K562 (cell line): ENCODE measurements at regions not wholly inside any gene's neighbourhood (a gene's known extent, or its start where the extent isn't known, plus 50 kb on each side); places are given as distances from the start of the nearest gene placed in this dataset.

Experiments
- ASH1L ChIP-seq: fragments of 450-650 bp; IDR thresholded peaks from 2 replicates; pipeline ENCODE4 v1.6.1; 2018; ENCODE audit warnings: borderline replicate concordance, mild to moderate bottlenecking, low read depth; ENCODE audit not compliant: partially characterized antibody
- BACH1 ChIP-seq: fragments of 200-800 bp; sonication (Bioruptor generic); IDR thresholded peaks from 2 replicates; pipeline ENCODE4 v1.6.1; 2016; ENCODE audit warnings: missing genetic modification characterization, missing compliant biosample characterization
- CBX1 ChIP-seq: sonication (generic); IDR thresholded peaks from 2 replicates; pipeline ENCODE4 v1.6.1; 2016; ENCODE audit warnings: antibody characterized with exemption, low read depth, mild to moderate bottlenecking
- E2F6 ChIP-seq, 2 experiments: IDR thresholded peaks; 2 replicates each; pipeline ENCODE4 v1.6.1; 2011; ENCODE audit warnings: borderline replicate concordance in 1 of 2, control low read depth in 1 of 2, low read depth in 1 of 2, low read length in 1 of 2, mild to moderate bottlenecking in 1 of 2, mixed read lengths in 1 of 2, moderate library complexity in 1 of 2; ENCODE audit not compliant: insufficient read depth in 1 of 2, insufficient read length in 1 of 2, poor library complexity in 1 of 2, severe bottlenecking in 1 of 2; ENCODE audit errors: extremely low read depth in 1 of 2
- HIVEP1 ChIP-seq: fragments of 250-450 bp; sonication (Bioruptor Pico); IDR thresholded peaks from 2 replicates; pipeline ENCODE4 v1.4.0; 2020; ENCODE audit warnings: mild to moderate bottlenecking
- IRF9 ChIP-seq: fragments of 450-650 bp; IDR thresholded peaks from 2 replicates; pipeline ENCODE4 v1.6.1; 2016; ENCODE audit warnings: missing biosample characterization, missing genetic modification characterization
- KAT8 ChIP-seq: fragments of 450-650 bp; IDR thresholded peaks from 2 replicates; pipeline ENCODE4 v1.6.1; 2016; ENCODE audit warnings: low read depth, mild to moderate bottlenecking
- MBD2 ChIP-seq: sonication (generic); IDR thresholded peaks from 2 replicates; pipeline ENCODE4 v1.6.1; 2016; ENCODE audit warnings: low read depth, borderline replicate concordance
- MECOM ChIP-seq: fragments of 250-450 bp; sonication (Bioruptor Pico); IDR thresholded peaks from 2 replicates; pipeline ENCODE4 v1.8.0; 2022; ENCODE audit warnings: inconsistent platforms
- NFYB ChIP-seq: IDR thresholded peaks from 2 replicates; pipeline ENCODE4 v1.6.1; 2011; ENCODE audit warnings: mild to moderate bottlenecking, moderate library complexity; ENCODE audit not compliant: insufficient read length; ENCODE audit errors: extremely low read depth
- PML ChIP-seq: IDR thresholded peaks from 2 replicates; pipeline ENCODE4 v1.6.1; 2012; ENCODE audit warnings: low read length, inconsistent platforms
- POLR2B ChIP-seq: fragments of 450-650 bp; IDR thresholded peaks from 2 replicates; pipeline ENCODE4 v1.6.1; 2018; ENCODE audit warnings: low read depth; ENCODE audit not compliant: partially characterized antibody
- PRDM10 ChIP-seq: fragments of 450-650 bp; IDR thresholded peaks from 2 replicates; pipeline ENCODE4 v1.6.1; 2018; ENCODE audit not compliant: partially characterized antibody
- RAD21 ChIP-seq, 2 experiments: fragments of 250-450 bp in 1 of 2; fragments of 450-650 bp in 1 of 2; sonication (Bioruptor Pico) in 1 of 2; formaldehyde crosslinking in 1 of 2; IDR thresholded peaks in 1 of 2; conservative IDR thresholded peaks in 1 of 2; 2 replicates each; pipeline versions ENCODE4 v1.4.0 to v1.8.0; 2020 to 2022; ENCODE audit warnings: mild to moderate bottlenecking in 2 of 2, moderate library complexity in 1 of 2
- VEZF1 ChIP-seq: fragments of 200-800 bp; sonication (Bioruptor generic); IDR thresholded peaks from 2 replicates; pipeline ENCODE4 v1.6.1; 2017; ENCODE audit warnings: missing genetic modification characterization, missing compliant biosample characterization
- XRCC5 ChIP-seq: fragments of 200-400 bp; formaldehyde crosslinking; IDR thresholded peaks from 2 replicates; pipeline ENCODE4 v1.6.1; 2017; ENCODE audit warnings: low read depth, mild to moderate bottlenecking, low read length
- ZBED1 ChIP-seq: IDR thresholded peaks from 2 replicates; pipeline ENCODE4 v1.6.1; 2014
- ZBTB26 ChIP-seq: fragments of 450-650 bp; formaldehyde crosslinking; IDR thresholded peaks from 2 replicates; pipeline ENCODE4 v1.4.0; 2022; ENCODE audit warnings: missing genetic modification characterization
- ZC3H4 ChIP-seq: sonication (generic); formaldehyde crosslinking; IDR thresholded peaks from 2 replicates; pipeline ENCODE4 v1.9.0; 2021; ENCODE audit warnings: missing genetic modification reagents, borderline replicate concordance

- TF ChIP-seq PRDM10 (peak; percentile 42), XRCC5 (peak; percentile 40; the same call in 1 of the 2 replicates), E2F6 (IDR thresholded peaks at IDR 0.05; ENCODE audit: borderline replicate concordance in 1 of 2, extremely low read depth in 1 of 2, insufficient read depth in 1 of 2, insufficient read length in 1 of 2, low read depth in 1 of 2, low read length in 1 of 2, poor library complexity in 1 of 2, severe bottlenecking in 1 of 2) (peak in 1 of 2 experiments; percentile 37), MECOM (CRISPR knock-in tag) (no peak), ZC3H4 (no peak), PML (peak; percentile 96), IRF9 (tag) (peak; percentile 78), BACH1 (tag) (no peak), MBD2 (peak; percentile 92), POLR2B (peak; percentile 62), NFYB (no peak), ZBTB26 (CRISPR knock-in tag) (no peak), ASH1L (no peak), KAT8 (no peak), ZBED1 (peak; percentile 88), RAD21 (CRISPR knock-in tag; conservative IDR thresholded peaks at IDR 0.05 in 1 of 2, IDR thresholded peaks at IDR 0.05 in 1 of 2) (peak; percentile 12 to 42; a peak in 3 of 4 replicates), HIVEP1 (CRISPR knock-in tag) (no peak), VEZF1 (CRISPR knock-in tag) (peak; percentile 80), CBX1 (peak; percentile 78)
Measured at GRCh38 chr19:28606269-28607032, 606.5 kb downstream of the UQCRFS1 start (continued).
